HG03439 (cell line): ENCODE measurements at regions not wholly inside any gene's neighbourhood (a gene's known extent, or its start where the extent isn't known, plus 50 kb on each side); places are given as distances from the start of the nearest gene placed in this dataset.
A peak's percentile ranks its signal among the peaks of the same experiment; 100 is the strongest.
"Not testable (repeated sequence)": the region's sequence is repeated elsewhere in the genome, so short reads cannot be mapped to it uniquely, and the experiment has no call there.

ENCODE experiments used
- ATAC-seq: cut with Tn5 transposase; IDR thresholded peaks from one replicate; pipeline ENCODE4 v1.9.1; 2021; ENCODE audit warnings: mild to moderate bottlenecking, moderate library complexity; ENCODE audit not compliant: unreplicated experiment

GRCh38 chr5:63732880-63733279 is 229.4 kb downstream of the HTR1A start:
- not testable (repeated sequence) for ATAC-seq

- ATAC-seq = no peak
These were observed 234.7 kb downstream of the HTR1A start for GRCh38 chr5:63727583-63727982.

GRCh38 chr5:63726496-63726895 is 235.7 kb downstream of the HTR1A start:
- ATAC-seq = peak; percentile 59

GRCh38 chr5:63719147-63719546 is 243.1 kb downstream of the HTR1A start:
- no peak for ATAC-seq

GRCh38 chr5:63700241-63700640 is 262.0 kb downstream of the HTR1A start:
- no peak for ATAC-seq

GRCh38 chr5:63697811-63698210 is 264.4 kb downstream of the HTR1A start:
- ATAC-seq = no peak

- no peak for ATAC-seq
These were observed 271.7 kb downstream of the HTR1A start for GRCh38 chr5:63690546-63690945.

- no peak for ATAC-seq
These were observed 274.3 kb downstream of the HTR1A start for GRCh38 chr5:63687854-63688516.

- no peak for ATAC-seq
These were observed 275.3 kb downstream of the HTR1A start for GRCh38 chr5:63686938-63687337.

- no peak for ATAC-seq
These were observed 276.1 kb downstream of the HTR1A start for GRCh38 chr5:63686181-63686580.

GRCh38 chr5:63685454-63685853 is 276.8 kb downstream of the HTR1A start:
- no peak for ATAC-seq

GRCh38 chr5:63674881-63675280 is 287.4 kb downstream of the HTR1A start:
- no peak for ATAC-seq

- ATAC-seq = no peak
These were observed 307.2 kb downstream of the HTR1A start for GRCh38 chr5:63655043-63655442.

GRCh38 chr5:63650581-63650980 is 311.7 kb downstream of the HTR1A start:
- ATAC-seq = no peak

GRCh38 chr5:63648376-63648775 is 313.9 kb downstream of the HTR1A start:
- ATAC-seq = no peak

- no peak for ATAC-seq
These were observed 332.2 kb downstream of the HTR1A start for GRCh38 chr5:63629951-63630630.

GRCh38 chr5:63613442-63613841 is 348.8 kb downstream of the HTR1A start:
- ATAC-seq = no peak

- no peak for ATAC-seq
These were observed 358.2 kb downstream of the HTR1A start for GRCh38 chr5:63603996-63604395.

GRCh38 chr5:63602971-63603370 is 359.3 kb downstream of the HTR1A start:
- ATAC-seq = no peak

GRCh38 chr5:63596254-63596653 is 366.0 kb downstream of the HTR1A start:
- ATAC-seq = no peak

- no peak for ATAC-seq
These were observed 388.9 kb downstream of the HTR1A start for GRCh38 chr5:63573380-63573779.

GRCh38 chr5:63572740-63573139 is 389.5 kb downstream of the HTR1A start:
- ATAC-seq = no peak

- ATAC-seq = no peak
These were observed 391.5 kb downstream of the HTR1A start for GRCh38 chr5:63570752-63571151.
